ENCODE measurements at regions not wholly inside any gene's neighbourhood (a gene's known extent, or its start where the extent isn't known, plus 50 kb on each side); places are given as distances from the start of the nearest gene placed in this dataset.

GRCh38 chr1:228958741-228959140, 223.5 kb downstream of the RHOU start:
- Histone ChIP-seq H3K36me3 (replicated peaks in 1 of 2; ENCODE audit: control insufficient read depth in 1 of 2, insufficient read depth in 2 of 2, low read length in 2 of 2) (no peaks in the 10 kb centered on the region), H3K9me3 (ENCODE audit: low read length) (no peaks in the 10 kb centered on the region), H4K20me1 (ENCODE audit: insufficient read depth, low read length) (no peaks in the 10 kb centered on the region), H3K27ac (ENCODE audit: extremely low read length, insufficient read depth, low read length) (no peak overlapping the region), H3K4me3 (replicated peaks in 1 of 3; ENCODE audit: insufficient read depth in 1 of 3, low read depth in 2 of 3, low read length in 3 of 3) (no peak overlapping the region), H3K9ac (ENCODE audit: insufficient read depth, low read depth, low read length) (no peak overlapping the region), H3K4me1 (ENCODE audit: insufficient read depth, low read length) (peaks cover 23% of the 10 kb centered on the region), H3K79me2 (ENCODE audit: insufficient read depth, low read length) (no peaks in the 10 kb centered on the region), H2AFZ (ENCODE audit: low read length) (no peak overlapping the region), H3K27me3 (ENCODE audit: control insufficient read depth in 1 of 2, insufficient read depth in 2 of 2, low read length in 2 of 2) (peaks cover 0 to 1% of the 10 kb centered on the region in 2 experiments; a peak in 1 of 5 replicates), H3K4me2 (ENCODE audit: low read depth, low read length) (0 out of 2 replicates have a peak overlapping the region, but pooled peaks have one; percentile 14)
- TF ChIP-seq SUZ12 (IDR thresholded peaks at IDR 0.05; ENCODE audit: low read depth, low read length) (no peak), ZBTB3 (CRISPR knock-in tag; IDR thresholded peaks at IDR 0.05; ENCODE audit: borderline replicate concordance, low read depth) (no peak), ZNF546 (CRISPR knock-in tag; conservative IDR thresholded peaks at IDR 0.05) (no peak), ZNF281 (CRISPR knock-in tag; IDR thresholded peaks at IDR 0.05; ENCODE audit: borderline replicate concordance) (no peak), ZNF674 (CRISPR knock-in tag; IDR thresholded peaks at IDR 0.05; ENCODE audit: low read depth) (no peak), TEF (CRISPR knock-in tag; IDR thresholded peaks at IDR 0.05) (no peak), ZBTB49 (CRISPR knock-in tag; IDR thresholded peaks at IDR 0.05; ENCODE audit: borderline replicate concordance) (no peak), ZNF44 (CRISPR knock-in tag; IDR thresholded peaks at IDR 0.05) (no peak), KMT2A (CRISPR knock-in tag; IDR thresholded peaks at IDR 0.05) (no peak), PREB (CRISPR knock-in tag; IDR thresholded peaks at IDR 0.05) (no peak), ZNF607 (CRISPR knock-in tag; IDR thresholded peaks at IDR 0.05; ENCODE audit: borderline replicate concordance) (no peak)
- BruUV-seq (replicated peaks), result no TSS peak
- in situ Hi-C loops (cut with HindIII; ENCODE audit: extremely low pct_ligation_motif_present, low pct_unique_long_range_greater_than_20kb) (no loop called here), intact Hi-C loops (cut with micrococcal nuclease; ENCODE audit: unreplicated experiment) (no loop called here)
- ChIA-PET CTCF (ENCODE audit: low intra/inter-chr PET ratio, low total read pairs) (no interaction called here), POLR2A (no interaction called here)
- ATAC-seq (no peak), FAIRE-seq (no peak), DNase-seq (ENCODE audit: low spot score) (no peak)
- WGBS (ENCODE audit: low lambda C conversion rate), result 26% methylated on average over 2 of the region's 2 CpGs

All from HepG2 (cell line).